ENCODE measurements at regions not wholly inside any gene's neighbourhood (a gene's known extent, or its start where the extent isn't known, plus 50 kb on each side); places are given as distances from the start of the nearest gene placed in this dataset.

DNA sequence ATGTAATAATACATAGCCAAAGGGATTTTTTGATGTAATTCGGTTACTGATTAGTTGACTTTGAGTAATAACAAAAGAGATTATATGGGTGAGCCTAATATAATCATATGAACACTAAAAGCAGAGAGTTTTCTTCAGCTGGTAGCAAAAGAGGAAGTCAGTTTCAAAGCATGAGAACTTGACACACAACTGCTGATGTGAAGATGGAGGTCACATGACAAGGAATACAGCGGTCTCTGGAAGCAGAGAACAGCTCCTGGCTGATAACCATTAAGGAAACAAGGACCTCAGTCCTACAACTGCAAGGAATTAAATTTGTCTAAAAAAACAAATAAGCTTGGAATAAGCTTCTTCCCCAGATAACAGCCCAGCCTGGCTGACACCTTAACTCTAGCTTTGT lies 119.1 kb upstream of the PRNP start:
- TF ChIP-seq POLR2AphosphoS5 (IDR thresholded peaks at IDR 0.05; ENCODE audit: borderline replicate concordance, low read depth, low read length) (no peak), EZH2 (IDR thresholded peaks at IDR 0.05) (no peak)
